ENCODE measurements at regions not wholly inside any gene's neighbourhood (a gene's known extent, or its start where the extent isn't known, plus 50 kb on each side); places are given as distances from the start of the nearest gene placed in this dataset.

DNA sequence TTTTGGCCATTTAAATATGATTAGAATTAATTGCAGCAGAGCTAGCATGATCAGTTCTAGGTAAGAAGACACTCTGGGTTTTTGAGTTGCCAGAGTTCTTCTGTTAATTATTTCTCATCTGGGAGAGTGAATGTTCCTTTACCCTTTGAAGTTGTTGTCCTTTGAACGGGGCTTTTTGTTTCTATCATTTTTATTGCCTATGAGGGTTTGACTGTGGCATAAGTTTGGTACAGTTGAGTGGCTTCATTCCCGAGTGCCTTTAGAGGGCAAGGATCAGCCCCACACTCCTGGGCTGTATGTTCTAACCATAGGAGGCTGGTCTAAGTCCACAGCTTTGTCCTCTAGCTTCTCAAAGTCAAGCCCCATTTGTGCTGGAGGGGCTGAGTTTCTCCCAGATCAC lies 804.3 kb downstream of the KCNJ3 start:
- Mint-ChIP-seq H3K27me3 (ENCODE audit: low read depth in 2 of 2) (no peaks in the 10 kb centered on the region), H3K27ac (no peak overlapping the region), H3K9me3 (peaks cover 7 to 19% of the 10 kb centered on the region in 2 donors), H3K4me3 (no peak overlapping the region), H3K4me1 (no peaks in the 10 kb centered on the region), H3K36me3 (no peaks in the 10 kb centered on the region)
- Histone ChIP-seq H3K27me3 (ENCODE audit: control insufficient read depth, insufficient read depth, low read length) (no peaks in the 10 kb centered on the region), H3K9me3 (ENCODE audit: control insufficient read depth, insufficient read depth, low read length) (no peaks in the 10 kb centered on the region), H3K27ac (ENCODE audit: low read length) (no peak overlapping the region), H3K4me3 (ENCODE audit: low read length) (no peak overlapping the region), H3K4me1 (ENCODE audit: control insufficient read depth, insufficient read depth, low read length) (no peaks in the 10 kb centered on the region), H3K36me3 (ENCODE audit: control insufficient read depth, insufficient read depth, low read length) (no peaks in the 10 kb centered on the region)
- 73% methylated on average over 2 of the region's 2 CpGs for WGBS (ENCODE audit: insufficient coverage)
- ATAC-seq (no peak), DNase-seq (no peak)
- intact Hi-C loops (cut with micrococcal nuclease): no loop called here
- TF ChIP-seq, protein P1, sequence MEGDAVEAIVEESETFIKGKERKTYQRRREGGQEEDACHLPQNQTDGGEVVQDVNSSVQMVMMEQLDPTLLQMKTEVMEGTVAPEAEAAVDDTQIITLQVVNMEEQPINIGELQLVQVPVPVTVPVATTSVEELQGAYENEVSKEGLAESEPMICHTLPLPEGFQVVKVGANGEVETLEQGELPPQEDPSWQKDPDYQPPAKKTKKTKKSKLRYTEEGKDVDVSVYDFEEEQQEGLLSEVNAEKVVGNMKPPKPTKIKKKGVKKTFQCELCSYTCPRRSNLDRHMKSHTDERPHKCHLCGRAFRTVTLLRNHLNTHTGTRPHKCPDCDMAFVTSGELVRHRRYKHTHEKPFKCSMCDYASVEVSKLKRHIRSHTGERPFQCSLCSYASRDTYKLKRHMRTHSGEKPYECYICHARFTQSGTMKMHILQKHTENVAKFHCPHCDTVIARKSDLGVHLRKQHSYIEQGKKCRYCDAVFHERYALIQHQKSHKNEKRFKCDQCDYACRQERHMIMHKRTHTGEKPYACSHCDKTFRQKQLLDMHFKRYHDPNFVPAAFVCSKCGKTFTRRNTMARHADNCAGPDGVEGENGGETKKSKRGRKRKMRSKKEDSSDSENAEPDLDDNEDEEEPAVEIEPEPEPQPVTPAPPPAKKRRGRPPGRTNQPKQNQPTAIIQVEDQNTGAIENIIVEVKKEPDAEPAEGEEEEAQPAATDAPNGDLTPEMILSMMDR (IDR thresholded peaks at IDR 0.05): no peak

DNA sequence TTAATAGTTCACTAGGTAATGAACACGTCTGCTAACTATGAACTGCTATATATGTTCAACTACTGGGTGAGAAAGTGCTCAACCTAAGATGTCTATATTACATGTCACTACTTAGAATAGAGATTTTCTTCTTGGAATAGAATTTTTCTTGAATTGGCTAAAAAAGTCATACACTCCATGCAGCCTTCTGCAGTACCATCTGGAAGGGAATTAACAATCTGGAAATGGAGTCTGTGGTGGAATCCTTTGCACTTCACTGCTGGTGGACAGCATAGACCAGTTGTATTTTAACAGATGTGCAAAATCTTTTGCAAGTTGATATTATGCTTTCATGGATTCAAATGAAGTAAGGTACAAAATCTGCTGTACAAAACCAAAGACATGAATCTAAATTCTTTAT lies 799.6 kb downstream of the KCNJ3 start:
- H3K4me1 ChIP-seq (ENCODE audit: control insufficient read depth, insufficient read depth, low read length): no peaks in the 10 kb centered on the region
- no peaks in the 10 kb centered on the region for H3K36me3 ChIP-seq (ENCODE audit: control insufficient read depth, insufficient read depth, low read length)
- intact Hi-C loops (cut with micrococcal nuclease): no loop called here
- H3K27me3 Mint-ChIP-seq (ENCODE audit: low read depth in 2 of 2): no peaks in the 10 kb centered on the region
- H3K27ac ChIP-seq (ENCODE audit: low read length): no peak overlapping the region
- ATAC-seq: no peak
- H3K27ac Mint-ChIP-seq: no peak overlapping the region
- H3K4me3 ChIP-seq (ENCODE audit: low read length): no peak overlapping the region
- WGBS (ENCODE audit: insufficient coverage): no CpG with 5 or more reads among the region's 1 CpG
- no peak overlapping the region for H3K4me3 Mint-ChIP-seq
- no peaks in the 10 kb centered on the region for H3K36me3 Mint-ChIP-seq
- TF ChIP-seq, protein P1 (IDR thresholded peaks at IDR 0.05): no peak
- H3K9me3 Mint-ChIP-seq: peaks cover 14 to 20% of the 10 kb centered on the region in 2 donors
- no peaks in the 10 kb centered on the region for H3K9me3 ChIP-seq (ENCODE audit: control insufficient read depth, insufficient read depth, low read length)
- no peaks in the 10 kb centered on the region for H3K27me3 ChIP-seq (ENCODE audit: control insufficient read depth, insufficient read depth, low read length)
- H3K4me1 Mint-ChIP-seq: no peaks in the 10 kb centered on the region
- DNase-seq: no peak

DNA sequence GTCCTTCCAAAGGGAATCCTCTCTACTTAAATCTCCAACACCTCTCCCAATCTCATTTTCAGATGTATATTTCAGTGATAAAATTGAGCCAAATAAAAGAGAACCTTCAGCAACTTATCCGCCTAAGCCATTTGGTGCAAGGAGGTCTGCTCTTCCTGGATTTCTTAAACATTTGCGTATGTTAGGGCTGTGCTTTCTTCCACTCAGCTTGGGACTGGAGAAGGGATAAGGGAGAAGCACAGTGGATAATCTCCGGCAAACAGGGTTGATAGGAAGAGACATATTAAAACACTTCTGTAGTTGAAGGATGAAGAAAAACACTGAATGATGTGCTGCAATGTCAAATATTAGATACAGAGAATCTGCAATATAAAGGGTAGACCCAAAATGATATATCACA lies 796.2 kb downstream of the KCNJ3 start:
- Histone ChIP-seq H3K27me3 (ENCODE audit: control insufficient read depth, insufficient read depth, low read length) (no peaks in the 10 kb centered on the region), H3K27ac (ENCODE audit: low read length) (no peak overlapping the region), H3K4me3 (ENCODE audit: low read length) (no peak overlapping the region), H3K4me1 (ENCODE audit: control insufficient read depth, insufficient read depth, low read length) (no peaks in the 10 kb centered on the region), H3K9me3 (ENCODE audit: control insufficient read depth, insufficient read depth, low read length) (no peaks in the 10 kb centered on the region), H3K36me3 (ENCODE audit: control insufficient read depth, insufficient read depth, low read length) (no peaks in the 10 kb centered on the region)
- no peak for DNase-seq
- H3K9me3 Mint-ChIP-seq: peaks cover 18 to 21% of the 10 kb centered on the region in 2 donors
- no peaks in the 10 kb centered on the region for H3K27me3 Mint-ChIP-seq (ENCODE audit: low read depth in 2 of 2)
- TF ChIP-seq, protein P1 (IDR thresholded peaks at IDR 0.05): no peak
- H3K4me3 Mint-ChIP-seq: no peak overlapping the region
- H3K4me1 Mint-ChIP-seq: no peaks in the 10 kb centered on the region
- no peak overlapping the region for H3K27ac Mint-ChIP-seq
- WGBS (ENCODE audit: insufficient coverage): 89% methylated on average over 3 of the region's 3 CpGs
- ATAC-seq: no peak
- no peaks in the 10 kb centered on the region for H3K36me3 Mint-ChIP-seq
- intact Hi-C loops (cut with micrococcal nuclease): no loop called here

DNA sequence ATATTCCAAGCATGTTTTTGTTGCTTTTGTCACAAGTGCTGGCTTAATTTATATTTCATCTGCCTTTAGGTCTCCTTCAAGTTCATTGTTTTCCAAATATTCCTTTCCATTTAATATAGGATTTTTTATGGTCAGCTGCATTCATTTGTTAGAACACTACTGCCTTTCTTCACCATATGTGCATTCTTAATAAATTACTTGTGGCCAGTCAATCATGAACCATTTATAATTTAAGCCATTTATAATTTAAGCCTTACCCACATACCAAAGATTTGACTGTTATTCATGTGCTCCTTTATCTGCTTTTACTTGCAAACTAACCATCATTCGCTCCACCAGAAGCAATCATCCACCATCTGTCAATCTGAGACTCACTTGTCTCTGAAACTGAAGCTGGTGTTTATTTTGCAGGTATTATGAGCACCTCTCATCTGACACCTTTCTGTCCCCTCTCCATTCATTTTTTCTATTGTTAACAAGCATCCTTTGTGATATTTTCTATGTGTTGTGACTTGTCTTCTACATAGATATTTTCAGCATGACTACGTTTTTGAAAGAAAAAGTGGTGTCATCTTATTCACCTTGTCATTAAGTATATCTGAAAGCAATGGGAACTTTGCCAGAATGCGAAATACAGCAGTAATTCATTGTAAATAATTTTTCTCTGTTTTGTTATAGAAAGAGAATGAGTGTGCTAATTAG lies 786.8 kb downstream of the KCNJ3 start:
- Histone ChIP-seq H3K27ac (ENCODE audit: low read length) (no peak overlapping the region), H3K36me3 (ENCODE audit: control insufficient read depth, insufficient read depth, low read length) (no peaks in the 10 kb centered on the region), H3K4me3 (ENCODE audit: low read length) (no peak overlapping the region), H3K9me3 (ENCODE audit: control insufficient read depth, insufficient read depth, low read length) (no peaks in the 10 kb centered on the region), H3K27me3 (ENCODE audit: control insufficient read depth, insufficient read depth, low read length) (no peaks in the 10 kb centered on the region), H3K4me1 (ENCODE audit: control insufficient read depth, insufficient read depth, low read length) (no peaks in the 10 kb centered on the region)
- DNase-seq (no peak), ATAC-seq (no peak)
- Mint-ChIP-seq H3K27ac (no peak overlapping the region), H3K36me3 (no peaks in the 10 kb centered on the region), H3K4me3 (no peak overlapping the region), H3K9me3 (peaks cover 11 to 13% of the 10 kb centered on the region in 2 donors), H3K27me3 (ENCODE audit: low read depth in 2 of 2) (no peaks in the 10 kb centered on the region), H3K4me1 (no peaks in the 10 kb centered on the region)
- TF ChIP-seq, protein P1 (IDR thresholded peaks at IDR 0.05): no peak
- 71% methylated on average over 3 of the region's 3 CpGs for WGBS (ENCODE audit: insufficient coverage)
- intact Hi-C loops (cut with micrococcal nuclease): no loop called here

All from natural killer cell (primary cell).